AG04450 (cell line): ENCODE measurements at regions not wholly inside any gene's neighbourhood (a gene's known extent, or its start where the extent isn't known, plus 50 kb on each side); places are given as distances from the start of the nearest gene placed in this dataset.

Experiments
- CTCF ChIA-PET: fragments of 300-600, 350-600 bp; formaldehyde crosslinking; extraction: SDS; loops from one replicate; lab custom pipeline; 2022; ENCODE audit warnings: antibody characterized with exemption, inconsistent platforms; lab: Charles Lee
- POLR2A ChIA-PET: fragments of 350-600 bp; formaldehyde crosslinking; extraction: SDS; loops from one replicate; lab custom pipeline; 2021; ENCODE audit warnings: antibody characterized with exemption, inconsistent platforms; lab: Yijun Ruan, JAX
- DNase-seq: peaks from one replicate; pipeline ENCODE4 v3.0.0-alpha.2; 2011; ENCODE audit warnings: low read depth, low spot score
- H3K27ac ChIP-seq: one replicate; pipeline ENCODE4 v1.5.1; 2012; ENCODE audit warnings: low read depth, low read length, control low read depth
- H3K27me3 ChIP-seq: one replicate; pipeline ENCODE4 v1.6.0; 2012; ENCODE audit warnings: low read length; ENCODE audit not compliant: control insufficient read depth, insufficient read depth
- H3K4me3 ChIP-seq: 2 replicates; pipeline ENCODE4 v1.5.1; 2011; ENCODE audit warnings: mild to moderate bottlenecking, low read depth, low read length, control low read depth
- H3K9me3 ChIP-seq: 2 replicates; pipeline ENCODE4 v1.5.1; 2012; ENCODE audit warnings: low read length; ENCODE audit not compliant: control insufficient read depth, insufficient read depth
- TF ChIP-seq, protein P1 (sequence below): IDR thresholded peaks from 2 replicates; pipeline ENCODE4 v1.5.1; 2011; ENCODE audit warnings: low read depth, low read length, control low read depth, inconsistent platforms

DNA sequence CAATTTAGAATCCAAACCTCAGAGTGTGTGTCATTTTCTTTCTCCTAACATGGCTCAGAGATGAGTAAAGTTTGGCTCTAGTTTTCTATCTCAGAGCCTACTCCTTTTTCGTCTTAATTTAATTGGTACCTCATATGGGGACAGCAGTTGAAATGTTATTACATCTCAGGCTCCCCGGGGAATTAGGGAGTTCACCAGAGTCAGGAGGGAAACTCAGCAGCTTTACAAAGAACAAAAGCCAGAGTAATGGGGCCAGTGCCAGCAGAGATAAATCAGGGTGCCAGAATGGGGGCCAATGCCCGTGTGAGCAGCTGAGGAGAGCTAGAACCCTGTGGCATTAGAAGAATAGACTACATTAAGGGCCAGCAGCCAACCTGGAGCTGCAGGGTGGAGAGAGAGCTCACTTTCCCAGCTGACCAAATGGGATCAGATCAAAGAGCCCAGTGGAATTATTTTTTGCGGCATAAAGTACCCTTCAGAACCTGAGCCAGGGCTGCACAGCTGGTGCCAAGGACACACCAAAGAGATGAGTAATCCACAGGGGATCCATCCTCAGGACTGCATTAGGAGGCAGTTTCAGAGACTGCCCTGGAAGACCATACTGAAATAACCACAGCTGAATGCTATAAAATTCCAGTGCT lies 207.1 kb upstream of the DKK2 start:
- Histone ChIP-seq H3K27ac (no peak overlapping the region), H3K27me3 (no peaks in the 10 kb centered on the region), H3K4me3 (no peak overlapping the region), H3K9me3 (no peaks in the 10 kb centered on the region)
- POLR2A ChIA-PET, result no interaction called here
- CTCF ChIA-PET, result interaction anchor here (1.4 kb wide), 1 partner anchor 61 kb away, joined by 3 read pairs; no protein-coding TSS in a partner anchor
- DNase-seq, result no peak
- TF ChIP-seq, protein P1, sequence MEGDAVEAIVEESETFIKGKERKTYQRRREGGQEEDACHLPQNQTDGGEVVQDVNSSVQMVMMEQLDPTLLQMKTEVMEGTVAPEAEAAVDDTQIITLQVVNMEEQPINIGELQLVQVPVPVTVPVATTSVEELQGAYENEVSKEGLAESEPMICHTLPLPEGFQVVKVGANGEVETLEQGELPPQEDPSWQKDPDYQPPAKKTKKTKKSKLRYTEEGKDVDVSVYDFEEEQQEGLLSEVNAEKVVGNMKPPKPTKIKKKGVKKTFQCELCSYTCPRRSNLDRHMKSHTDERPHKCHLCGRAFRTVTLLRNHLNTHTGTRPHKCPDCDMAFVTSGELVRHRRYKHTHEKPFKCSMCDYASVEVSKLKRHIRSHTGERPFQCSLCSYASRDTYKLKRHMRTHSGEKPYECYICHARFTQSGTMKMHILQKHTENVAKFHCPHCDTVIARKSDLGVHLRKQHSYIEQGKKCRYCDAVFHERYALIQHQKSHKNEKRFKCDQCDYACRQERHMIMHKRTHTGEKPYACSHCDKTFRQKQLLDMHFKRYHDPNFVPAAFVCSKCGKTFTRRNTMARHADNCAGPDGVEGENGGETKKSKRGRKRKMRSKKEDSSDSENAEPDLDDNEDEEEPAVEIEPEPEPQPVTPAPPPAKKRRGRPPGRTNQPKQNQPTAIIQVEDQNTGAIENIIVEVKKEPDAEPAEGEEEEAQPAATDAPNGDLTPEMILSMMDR, result no peak

DNA sequence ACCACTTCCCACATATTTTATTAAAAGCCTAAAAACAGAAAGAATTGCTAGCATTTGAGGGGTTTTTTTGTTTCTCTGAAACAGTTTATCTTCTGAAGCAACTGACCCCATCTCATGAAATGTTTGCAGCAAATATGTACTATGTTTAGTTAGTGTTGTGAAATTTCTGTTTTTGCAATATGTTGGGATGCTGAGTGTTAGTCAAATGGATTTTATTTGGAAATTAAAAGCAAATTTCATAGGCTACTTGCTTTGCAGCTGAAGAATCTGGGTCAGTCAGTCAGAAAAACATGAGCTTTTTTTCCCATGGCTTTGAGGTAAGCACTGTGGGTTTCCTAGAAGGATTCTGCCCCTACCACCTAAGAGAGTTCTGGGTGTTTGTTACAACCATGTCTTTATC lies 184.9 kb upstream of the DKK2 start:
- POLR2A ChIA-PET, result no interaction called here
- CTCF ChIA-PET, result no interaction called here
- no peak overlapping the region for H3K4me3 ChIP-seq
- no peak for DNase-seq
- H3K27me3 ChIP-seq, result no peaks in the 10 kb centered on the region
- no peaks in the 10 kb centered on the region for H3K9me3 ChIP-seq
- H3K27ac ChIP-seq, result no peak overlapping the region
- TF ChIP-seq, protein P1, result no peak

DNA sequence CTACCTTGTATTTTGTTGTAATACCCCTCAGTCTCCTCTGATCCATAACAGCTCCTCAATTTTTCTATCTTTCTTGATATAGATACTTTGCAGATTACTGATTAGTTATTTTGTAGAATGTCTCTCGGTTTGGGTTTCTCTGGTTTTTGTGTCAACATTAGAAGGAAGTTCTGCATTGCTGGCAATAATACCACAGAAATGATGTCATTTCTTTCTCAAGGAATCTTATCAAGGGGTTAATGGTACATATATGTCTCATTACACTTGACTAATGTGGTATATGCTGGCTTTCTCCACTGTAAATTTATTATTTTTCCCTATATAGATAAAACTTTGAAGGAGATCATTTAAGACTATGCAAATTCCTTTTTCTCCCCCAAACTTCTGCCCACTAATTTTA lies 183.6 kb upstream of the DKK2 start:
- Histone ChIP-seq H3K27ac (no peak overlapping the region), H3K27me3 (no peaks in the 10 kb centered on the region), H3K4me3 (no peak overlapping the region), H3K9me3 (no peaks in the 10 kb centered on the region)
- ChIA-PET CTCF (no interaction called here), POLR2A (no interaction called here)
- DNase-seq, result no peak
- TF ChIP-seq, protein P1, result no peak

DNA sequence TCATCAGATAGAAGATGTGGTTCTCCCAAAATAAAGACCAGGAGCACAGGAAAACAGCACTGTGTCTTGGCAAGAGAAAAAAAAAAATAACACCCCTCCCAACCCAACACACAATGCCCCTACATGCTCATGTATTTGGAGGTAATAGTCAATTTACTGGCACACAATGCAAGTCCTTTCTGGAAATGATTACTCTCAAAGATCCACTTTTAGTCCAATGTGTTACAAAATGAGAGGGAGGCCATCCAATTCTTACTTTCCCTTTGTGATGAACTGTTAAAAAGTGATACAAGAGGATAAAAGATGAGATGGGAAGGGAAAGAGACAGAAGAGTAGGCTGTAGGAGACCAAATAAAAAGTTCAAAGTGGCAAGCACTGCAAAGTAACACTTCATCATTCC lies 180.3 kb upstream of the DKK2 start:
- ChIA-PET POLR2A (no interaction called here), CTCF (interaction anchor here (0.8 kb wide), 1 partner anchor 37 kb away, joined by 3 read pairs; no protein-coding TSS in a partner anchor)
- TF ChIP-seq, protein P1, result no peak
- H3K4me3 ChIP-seq, result no peak overlapping the region
- no peaks in the 10 kb centered on the region for H3K9me3 ChIP-seq
- no peak overlapping the region for H3K27ac ChIP-seq
- H3K27me3 ChIP-seq, result no peaks in the 10 kb centered on the region
- DNase-seq, result no peak

DNA sequence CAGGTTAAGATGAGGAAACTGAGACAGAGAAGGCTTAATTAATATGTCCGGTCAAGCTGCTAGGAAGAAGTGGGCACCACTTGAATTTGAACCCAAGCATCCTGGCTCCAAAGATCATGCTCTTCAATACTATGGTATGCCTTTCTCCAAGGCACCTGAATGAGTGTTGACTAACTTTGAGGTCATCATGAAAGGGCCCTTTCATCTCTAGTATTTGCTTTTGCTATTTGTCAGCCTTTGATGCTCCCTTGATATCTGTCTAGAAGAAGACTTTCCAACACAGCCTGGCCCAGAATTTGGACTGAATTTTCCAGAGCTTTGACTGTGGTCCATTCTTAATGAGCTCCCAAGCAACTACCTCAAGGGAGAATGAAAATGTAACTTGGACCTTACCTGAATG lies 179.1 kb upstream of the DKK2 start:
- no peaks in the 10 kb centered on the region for H3K27me3 ChIP-seq
- TF ChIP-seq, protein P1, result no peak
- DNase-seq, result no peak
- ChIA-PET POLR2A (no interaction called here), CTCF (no interaction called here)
- H3K9me3 ChIP-seq, result no peaks in the 10 kb centered on the region
- no peak overlapping the region for H3K27ac ChIP-seq
- H3K4me3 ChIP-seq, result no peak overlapping the region
